ENCODE measurements at regions not wholly inside any gene's neighbourhood (a gene's known extent, or its start where the extent isn't known, plus 50 kb on each side); places are given as distances from the start of the nearest gene placed in this dataset.
"Not testable (repeated sequence)": the region's sequence is repeated elsewhere in the genome, so short reads cannot be mapped to it uniquely, and the experiment has no call there.

GRCh38 chr15:77896147-77897112, 181.1 kb downstream of the TBC1D2B start:
- H3K36me3 ChIP-seq (ENCODE audit: control insufficient read depth in 5 of 5, insufficient read depth in 5 of 5, low read length in 5 of 5); H3K27ac ChIP-seq (ENCODE audit: low read depth, low read length); H3K27me3 ChIP-seq (ENCODE audit: control insufficient read depth in 5 of 5, insufficient read depth in 4 of 5, low read length in 5 of 5); H3K9me3 ChIP-seq (ENCODE audit: control insufficient read depth in 5 of 5, low read length in 5 of 5); H3K9ac ChIP-seq (ENCODE audit: low read length in 5 of 5); H3K4me3 ChIP-seq (ENCODE audit: low read depth in 1 of 5, low read length in 5 of 5): not testable (repeated sequence)
- H3K4me1 ChIP-seq (ENCODE audit: control insufficient read depth in 5 of 5, insufficient read depth in 5 of 5, low read length in 5 of 5), result peaks cover 0 to 16% (median 2%) of the 10 kb centered on the region in 5 donors

- Histone ChIP-seq H3K36me3 (ENCODE audit: control insufficient read depth in 5 of 5, insufficient read depth in 5 of 5, low read length in 5 of 5) (no peaks in the 10 kb centered on the region), H3K27ac (ENCODE audit: low read depth, low read length) (no peak overlapping the region), H3K9me3 (ENCODE audit: control insufficient read depth in 5 of 5, low read length in 5 of 5) (no peaks in the 10 kb centered on the region), H3K9ac (ENCODE audit: low read length in 5 of 5) (no peak overlapping the region), H3K27me3 (ENCODE audit: control insufficient read depth in 5 of 5, insufficient read depth in 4 of 5, low read length in 5 of 5) (no peaks in the 10 kb centered on the region), H3K4me1 (ENCODE audit: control insufficient read depth in 5 of 5, insufficient read depth in 5 of 5, low read length in 5 of 5) (peaks cover 0 to 23% (median 8%) of the 10 kb centered on the region in 5 donors), H3K4me3 (ENCODE audit: low read depth in 1 of 5, low read length in 5 of 5) (no peak overlapping the region)
These were observed 181.8 kb downstream of the TBC1D2B start for GRCh38 chr15:77895742-77896141.

- not testable (repeated sequence) for H3K27me3 ChIP-seq (ENCODE audit: control insufficient read depth in 5 of 5, insufficient read depth in 4 of 5, low read length in 5 of 5); H3K27ac ChIP-seq (ENCODE audit: low read depth, low read length); H3K9ac ChIP-seq (ENCODE audit: low read length in 5 of 5); H3K4me3 ChIP-seq (ENCODE audit: low read depth in 1 of 5, low read length in 5 of 5); H3K36me3 ChIP-seq (ENCODE audit: control insufficient read depth in 5 of 5, insufficient read depth in 5 of 5, low read length in 5 of 5); H3K9me3 ChIP-seq (ENCODE audit: control insufficient read depth in 5 of 5, low read length in 5 of 5)
- H3K4me1 ChIP-seq (ENCODE audit: control insufficient read depth in 5 of 5, insufficient read depth in 5 of 5, low read length in 5 of 5), result peaks cover 0 to 24% (median 8%) of the 10 kb centered on the region in 5 donors
These were observed 182.4 kb downstream of the TBC1D2B start for GRCh38 chr15:77895145-77895544.

- peaks cover 0 to 24% (median 8%) of the 10 kb centered on the region in 5 donors for H3K4me1 ChIP-seq (ENCODE audit: control insufficient read depth in 5 of 5, insufficient read depth in 5 of 5, low read length in 5 of 5)
- not testable (repeated sequence) for H3K9ac ChIP-seq (ENCODE audit: low read length in 5 of 5); H3K36me3 ChIP-seq (ENCODE audit: control insufficient read depth in 5 of 5, insufficient read depth in 5 of 5, low read length in 5 of 5); H3K27me3 ChIP-seq (ENCODE audit: control insufficient read depth in 5 of 5, insufficient read depth in 4 of 5, low read length in 5 of 5); H3K4me3 ChIP-seq (ENCODE audit: low read depth in 1 of 5, low read length in 5 of 5); H3K9me3 ChIP-seq (ENCODE audit: control insufficient read depth in 5 of 5, low read length in 5 of 5); H3K27ac ChIP-seq (ENCODE audit: low read depth, low read length)
These were observed 183.6 kb downstream of the TBC1D2B start for GRCh38 chr15:77893671-77894640.

- H3K36me3 ChIP-seq (ENCODE audit: control insufficient read depth in 5 of 5, insufficient read depth in 5 of 5, low read length in 5 of 5); H3K27ac ChIP-seq (ENCODE audit: low read depth, low read length); H3K9ac ChIP-seq (ENCODE audit: low read length in 5 of 5): not testable (repeated sequence)
These were observed 184.3 kb downstream of the TBC1D2B start for GRCh38 chr15:77893246-77893645.

GRCh38 chr15:77892335-77892734, 185.2 kb downstream of the TBC1D2B start:
- no peak overlapping the region for H3K4me3 ChIP-seq (ENCODE audit: low read depth in 1 of 5, low read length in 5 of 5)
- no peaks in the 10 kb centered on the region for H3K36me3 ChIP-seq (ENCODE audit: control insufficient read depth in 5 of 5, insufficient read depth in 5 of 5, low read length in 5 of 5)
- no peak overlapping the region for H3K9ac ChIP-seq (ENCODE audit: low read length in 5 of 5)
- H3K4me1 ChIP-seq (ENCODE audit: control insufficient read depth in 5 of 5, insufficient read depth in 5 of 5, low read length in 5 of 5), result peaks cover 0 to 30% (median 9%) of the 10 kb centered on the region in 5 donors
- H3K27ac ChIP-seq (ENCODE audit: low read depth, low read length), result no peak overlapping the region
- H3K9me3 ChIP-seq (ENCODE audit: control insufficient read depth in 5 of 5, low read length in 5 of 5), result no peaks in the 10 kb centered on the region
- H3K27me3 ChIP-seq (ENCODE audit: control insufficient read depth in 5 of 5, insufficient read depth in 4 of 5, low read length in 5 of 5), result no peaks in the 10 kb centered on the region

More at GRCh38 chr15:77893246-77893645, 184.3 kb downstream of the TBC1D2B start:
- H3K27me3 ChIP-seq (ENCODE audit: control insufficient read depth in 5 of 5, insufficient read depth in 4 of 5, low read length in 5 of 5); H3K4me3 ChIP-seq (ENCODE audit: low read depth in 1 of 5, low read length in 5 of 5); H3K9me3 ChIP-seq (ENCODE audit: control insufficient read depth in 5 of 5, low read length in 5 of 5): not testable (repeated sequence)
- H3K4me1 ChIP-seq (ENCODE audit: control insufficient read depth in 5 of 5, insufficient read depth in 5 of 5, low read length in 5 of 5), result peaks cover 0 to 24% (median 8%) of the 10 kb centered on the region in 5 donors

DNA sequence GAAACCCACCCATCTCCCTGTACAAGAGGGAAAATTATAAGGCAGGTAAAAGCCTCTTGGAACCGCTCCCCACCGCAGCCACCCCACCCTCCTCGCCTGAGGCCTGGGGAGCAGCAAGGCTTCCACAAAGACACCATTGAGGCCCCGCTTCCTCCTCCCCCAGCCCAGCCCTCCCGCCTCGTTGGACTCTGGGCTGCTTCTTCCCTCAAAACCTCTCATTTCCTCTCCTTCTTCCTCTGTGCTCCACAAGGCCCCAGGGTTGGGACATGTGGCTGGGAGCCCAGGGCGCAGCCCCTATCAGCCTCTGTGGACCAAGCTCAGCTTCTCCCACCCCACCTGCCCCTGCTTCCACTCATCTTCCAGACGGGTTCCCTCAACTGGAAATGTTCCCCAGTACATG, 185.6 kb downstream of the TBC1D2B start:
- peaks cover 0 to 34% (median 14%) of the 10 kb centered on the region in 5 donors for H3K4me1 ChIP-seq (ENCODE audit: control insufficient read depth in 5 of 5, insufficient read depth in 5 of 5, low read length in 5 of 5)
- not testable (repeated sequence) for H3K27me3 ChIP-seq (ENCODE audit: control insufficient read depth in 5 of 5, insufficient read depth in 4 of 5, low read length in 5 of 5); H3K4me3 ChIP-seq (ENCODE audit: low read depth in 1 of 5, low read length in 5 of 5); H3K9ac ChIP-seq (ENCODE audit: low read length in 5 of 5); H3K9me3 ChIP-seq (ENCODE audit: control insufficient read depth in 5 of 5, low read length in 5 of 5); H3K27ac ChIP-seq (ENCODE audit: low read depth, low read length); H3K36me3 ChIP-seq (ENCODE audit: control insufficient read depth in 5 of 5, insufficient read depth in 5 of 5, low read length in 5 of 5)

DNA sequence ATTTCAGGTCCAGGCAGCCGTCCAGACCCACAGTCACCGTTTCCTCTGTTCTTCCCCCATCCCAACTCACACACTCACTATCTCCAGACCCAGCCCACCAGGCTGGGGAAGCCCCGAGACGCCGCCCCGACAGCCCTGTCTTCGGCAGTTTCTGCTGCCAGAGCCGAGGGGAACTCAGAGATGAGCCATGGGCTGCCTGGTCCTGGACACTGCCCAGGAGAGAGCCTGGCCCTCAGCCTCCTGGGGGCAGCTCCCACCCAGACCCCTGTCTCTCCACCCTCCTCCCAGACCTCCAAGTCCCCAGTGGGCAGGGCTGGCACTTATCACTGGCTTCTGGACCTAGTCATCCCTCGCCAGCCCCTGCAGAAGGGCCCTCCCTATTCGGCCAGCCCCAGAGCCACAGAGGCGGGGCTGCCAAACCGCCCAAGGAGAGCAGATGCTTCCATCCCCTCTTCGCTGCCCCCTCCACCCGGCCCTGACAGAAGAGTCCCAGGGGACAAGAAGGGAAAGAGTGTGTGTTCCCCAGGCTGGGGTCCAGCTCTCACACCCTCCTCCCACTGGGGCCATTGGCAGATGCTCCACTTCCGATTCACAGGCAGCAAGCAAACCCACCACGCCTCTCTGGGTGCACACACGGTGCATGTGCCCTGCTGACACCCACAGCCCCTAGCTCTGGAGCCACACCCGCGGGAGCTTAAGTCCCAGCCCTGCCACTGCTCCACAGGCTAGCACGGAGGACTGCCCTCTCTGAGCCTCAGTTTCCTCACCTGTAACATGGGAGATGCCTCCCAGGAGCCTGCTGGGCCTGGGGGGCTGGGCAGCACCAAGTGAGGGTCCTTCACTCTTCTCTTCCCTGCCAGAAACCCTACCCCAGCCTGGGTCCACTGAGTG, 186.4 kb downstream of the TBC1D2B start:
- H3K4me3 ChIP-seq (ENCODE audit: low read depth in 1 of 5, low read length in 5 of 5); H3K9me3 ChIP-seq (ENCODE audit: control insufficient read depth in 5 of 5, low read length in 5 of 5); H3K27me3 ChIP-seq (ENCODE audit: control insufficient read depth in 5 of 5, insufficient read depth in 4 of 5, low read length in 5 of 5); H3K27ac ChIP-seq (ENCODE audit: low read depth, low read length); H3K36me3 ChIP-seq (ENCODE audit: control insufficient read depth in 5 of 5, insufficient read depth in 5 of 5, low read length in 5 of 5); H3K9ac ChIP-seq (ENCODE audit: low read length in 5 of 5): not testable (repeated sequence)
- H3K4me1 ChIP-seq (ENCODE audit: control insufficient read depth in 5 of 5, insufficient read depth in 5 of 5, low read length in 5 of 5), result peaks cover 0 to 34% (median 16%) of the 10 kb centered on the region in 5 donors

GRCh38 chr15:77889828-77890725, 187.4 kb downstream of the TBC1D2B start:
- not testable (repeated sequence) for H3K36me3 ChIP-seq (ENCODE audit: control insufficient read depth in 5 of 5, insufficient read depth in 5 of 5, low read length in 5 of 5); H3K9ac ChIP-seq (ENCODE audit: low read length in 5 of 5); H3K27ac ChIP-seq (ENCODE audit: low read depth, low read length); H3K27me3 ChIP-seq (ENCODE audit: control insufficient read depth in 5 of 5, insufficient read depth in 4 of 5, low read length in 5 of 5); H3K4me3 ChIP-seq (ENCODE audit: low read depth in 1 of 5, low read length in 5 of 5); H3K9me3 ChIP-seq (ENCODE audit: control insufficient read depth in 5 of 5, low read length in 5 of 5)
- H3K4me1 ChIP-seq (ENCODE audit: control insufficient read depth in 5 of 5, insufficient read depth in 5 of 5, low read length in 5 of 5), result peaks cover 0 to 40% (median 22%) of the 10 kb centered on the region in 5 donors
